ENCODE measurements at regions not wholly inside any gene's neighbourhood (a gene's known extent, or its start where the extent isn't known, plus 50 kb on each side); places are given as distances from the start of the nearest gene placed in this dataset.

DNA sequence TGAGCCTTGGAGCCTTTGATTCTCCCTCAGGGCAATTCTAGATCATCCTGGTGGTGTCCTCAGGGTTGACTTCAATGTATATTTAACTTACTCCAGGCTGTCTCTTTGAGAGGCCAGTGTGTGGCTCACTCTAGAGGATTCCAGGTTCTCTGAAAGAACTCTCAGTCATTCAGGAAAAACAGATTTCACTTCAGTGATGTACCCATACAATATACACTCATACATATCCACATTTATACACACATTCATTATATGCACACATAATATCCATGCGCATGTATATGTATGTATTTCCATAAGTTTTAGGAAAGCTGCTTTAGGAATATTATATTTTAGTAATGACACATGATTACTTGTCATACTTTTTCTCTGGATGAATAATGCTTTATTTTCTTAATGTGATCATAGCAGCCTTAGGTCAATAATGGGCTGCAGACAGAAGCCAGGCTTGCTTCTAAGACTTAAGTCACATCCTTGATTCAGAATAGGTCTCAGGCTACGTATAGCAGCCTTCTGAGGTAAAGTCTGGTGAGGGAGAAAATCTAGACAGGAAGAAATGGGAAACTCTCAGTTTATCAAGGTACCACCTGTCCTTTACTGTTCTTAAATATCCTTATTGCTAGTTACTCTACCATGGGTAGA, 397.0 kb downstream of the GPAT3 start:
- H3K27ac ChIP-seq (ENCODE audit: insufficient read length, low read depth, low read length): no peak overlapping the region
- Mint-ChIP-seq H3K27ac (no peak overlapping the region), H3K27me3 (ENCODE audit: low read depth) (no peaks in the 10 kb centered on the region; the same call in 1 of the 2 replicates), H3K4me1 (peaks cover 0 to 3% of the 10 kb centered on the region in 2 experiments; a peak in 2 of 4 replicates), H3K4me3 (no peak overlapping the region), H3K9me3 (no peaks in the 10 kb centered on the region), H3K36me3 (ENCODE audit: insufficient read depth in 1 of 3, low read depth in 3 of 3) (no peaks in the 10 kb centered on the region)
- no peak overlapping the region for H2BK5ac ChIP-seq (ENCODE audit: insufficient read length, low read length)
- no peaks in the 10 kb centered on the region for H3K4me1 ChIP-seq (ENCODE audit: insufficient read depth, low read length)
- H3K23me2 ChIP-seq (ENCODE audit: insufficient read length, low read depth, low read length, poor library complexity, severe bottlenecking): no peaks in the 10 kb centered on the region
- H4K8ac ChIP-seq (replicated peaks; ENCODE audit: insufficient read length, low read depth, low read length): no peak overlapping the region
- no CpG with 5 or more reads among the region's 2 CpGs for WGBS (ENCODE audit: extremely low coverage, insufficient read length, low lambda C conversion rate)
- no peaks in the 10 kb centered on the region for H3K27me3 ChIP-seq (ENCODE audit: insufficient read depth, low read length)
- H2BK15ac ChIP-seq (ENCODE audit: low read depth, low read length): no peak overlapping the region
- no peak overlapping the region for H3T11ph ChIP-seq (ENCODE audit: low read length)
- no peaks in the 10 kb centered on the region for H3K79me2 ChIP-seq (ENCODE audit: insufficient read depth, low read length)
- H4K20me1 ChIP-seq (ENCODE audit: control insufficient read depth, insufficient read depth, insufficient read length): no peaks in the 10 kb centered on the region
- H2BK120ac ChIP-seq (ENCODE audit: low read depth, low read length, poor library complexity, severe bottlenecking): no peak overlapping the region
- TF ChIP-seq, protein P1, sequence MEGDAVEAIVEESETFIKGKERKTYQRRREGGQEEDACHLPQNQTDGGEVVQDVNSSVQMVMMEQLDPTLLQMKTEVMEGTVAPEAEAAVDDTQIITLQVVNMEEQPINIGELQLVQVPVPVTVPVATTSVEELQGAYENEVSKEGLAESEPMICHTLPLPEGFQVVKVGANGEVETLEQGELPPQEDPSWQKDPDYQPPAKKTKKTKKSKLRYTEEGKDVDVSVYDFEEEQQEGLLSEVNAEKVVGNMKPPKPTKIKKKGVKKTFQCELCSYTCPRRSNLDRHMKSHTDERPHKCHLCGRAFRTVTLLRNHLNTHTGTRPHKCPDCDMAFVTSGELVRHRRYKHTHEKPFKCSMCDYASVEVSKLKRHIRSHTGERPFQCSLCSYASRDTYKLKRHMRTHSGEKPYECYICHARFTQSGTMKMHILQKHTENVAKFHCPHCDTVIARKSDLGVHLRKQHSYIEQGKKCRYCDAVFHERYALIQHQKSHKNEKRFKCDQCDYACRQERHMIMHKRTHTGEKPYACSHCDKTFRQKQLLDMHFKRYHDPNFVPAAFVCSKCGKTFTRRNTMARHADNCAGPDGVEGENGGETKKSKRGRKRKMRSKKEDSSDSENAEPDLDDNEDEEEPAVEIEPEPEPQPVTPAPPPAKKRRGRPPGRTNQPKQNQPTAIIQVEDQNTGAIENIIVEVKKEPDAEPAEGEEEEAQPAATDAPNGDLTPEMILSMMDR (conservative IDR thresholded peaks at IDR 0.05): no peak
- no peak overlapping the region for H2BK20ac ChIP-seq (ENCODE audit: low read depth, low read length, poor library complexity, severe bottlenecking)
- H2AK5ac ChIP-seq (ENCODE audit: insufficient read length, low read length): no peak overlapping the region
- no peak overlapping the region for H3K4me2 ChIP-seq (ENCODE audit: insufficient read depth, insufficient read length, low read length)
- no peak overlapping the region for H3K56ac ChIP-seq (ENCODE audit: insufficient read length, low read depth, low read length)
- no peak overlapping the region for H4K91ac ChIP-seq (ENCODE audit: insufficient read length, low read depth, low read length)
- no peak overlapping the region for H2BK12ac ChIP-seq (ENCODE audit: insufficient read length, low read depth, low read length)
- H3K9ac ChIP-seq (ENCODE audit: extremely low read depth, insufficient read length, low read length): no peak overlapping the region
- H4K5ac ChIP-seq (ENCODE audit: insufficient read length, low read depth, low read length): no peak overlapping the region
- no peak overlapping the region for H2AFZ ChIP-seq (ENCODE audit: low read length)
- H3K23ac ChIP-seq (ENCODE audit: insufficient read length, low read depth, low read length): no peak overlapping the region
- H3K9me3 ChIP-seq (ENCODE audit: control insufficient read depth, low read depth, low read length): no peaks in the 10 kb centered on the region
- no peak overlapping the region for H3K4ac ChIP-seq (ENCODE audit: low read depth, low read length)
- no peak overlapping the region for H3K18ac ChIP-seq (ENCODE audit: insufficient read length, low read depth, low read length)
- H3K14ac ChIP-seq (ENCODE audit: insufficient read depth, low read length): no peak overlapping the region
- DNase-seq: no peak
- no peaks in the 10 kb centered on the region for H3K79me1 ChIP-seq (ENCODE audit: insufficient read depth, low read depth, low read length, poor library complexity, severe bottlenecking)
